ENCODE measurements at regions not wholly inside any gene's neighbourhood (a gene's known extent, or its start where the extent isn't known, plus 50 kb on each side); places are given as distances from the start of the nearest gene placed in this dataset.

- DNase-seq: no peak
These were observed 63.6 kb upstream of the NUDT4 start for GRCh38 chr12:93314177-93314497.

- no peak for DNase-seq
These were observed 62.3 kb upstream of the NUDT4 start for GRCh38 chr12:93315385-93315906.

GRCh38 chr12:93315907-93316622 lies 61.7 kb upstream of the NUDT4 start:
- DNase-seq: no peak

GRCh38 chr12:93316623-93316971 lies 61.1 kb upstream of the NUDT4 start:
- DNase-seq: no peak

- no peak for DNase-seq
These were observed 60.5 kb upstream of the NUDT4 start for GRCh38 chr12:93317227-93317626.

- DNase-seq: no peak
These were observed 58.8 kb upstream of the NUDT4 start for GRCh38 chr12:93318720-93319522.

GRCh38 chr12:93319523-93320050 lies 58.1 kb upstream of the NUDT4 start:
- no peak for DNase-seq

GRCh38 chr12:93322784-93323183 lies 54.9 kb upstream of the NUDT4 start:
- DNase-seq: no peak

GRCh38 chr12:93323625-93324329 lies 53.9 kb upstream of the NUDT4 start:
- no peak for DNase-seq

GRCh38 chr12:93325855-93326254 lies 51.9 kb upstream of the NUDT4 start:
- no peak for DNase-seq

All from stimulated activated CD4-positive, alpha-beta T cell treated with anti-CD3 and anti-CD28 coated beads, Interleukin-4, amount 100 ng/mL, for 4 hours (primary cell).